ENCODE measurements at regions not wholly inside any gene's neighbourhood (a gene's known extent, or its start where the extent isn't known, plus 50 kb on each side); places are given as distances from the start of the nearest gene placed in this dataset.
A peak's percentile ranks its signal among the peaks of the same experiment; 100 is the strongest.

- Histone ChIP-seq H3K27me3 (ENCODE audit: insufficient read depth, low read length) (no peaks in the 10 kb centered on the region), H3K27ac (ENCODE audit: low read depth, low read length) (no peak overlapping the region), H3K4me2 (ENCODE audit: insufficient read depth, low read length) (no peak overlapping the region), H3K4me3 (ENCODE audit: insufficient read depth, low read length) (no peak overlapping the region), H4K20me1 (ENCODE audit: insufficient read depth, low read length) (no peaks in the 10 kb centered on the region), H3K4me1 (ENCODE audit: insufficient read depth, low read length) (no peaks in the 10 kb centered on the region), H3K9me3 (ENCODE audit: low read depth, low read length) (peaks cover 2% of the 10 kb centered on the region), H3K36me3 (ENCODE audit: insufficient read depth, low read length) (no peaks in the 10 kb centered on the region), H3K79me2 (ENCODE audit: insufficient read depth, low read length) (no peaks in the 10 kb centered on the region), H2AFZ (ENCODE audit: low read length) (no peak overlapping the region)
- no peak for DNase-seq (ENCODE audit: insufficient read length, low spot score, missing footprints)
- no peak for TF ChIP-seq CTCF (IDR thresholded peaks at IDR 0.05; ENCODE audit: extremely low read depth, low read depth, low read length)
Measured at GRCh38 chr10:53737132-53737531, 964.5 kb upstream of the MBL2 start.

GRCh38 chr10:53726921-53727320 is 954.3 kb upstream of the MBL2 start:
- no peak overlapping the region for H3K4me3 ChIP-seq (ENCODE audit: insufficient read depth, low read length)

GRCh38 chr10:53724581-53724980 is 952.0 kb upstream of the MBL2 start:
- TF ChIP-seq CTCF (IDR thresholded peaks at IDR 0.05; ENCODE audit: extremely low read depth, low read depth, low read length), result no peak
- Histone ChIP-seq H3K4me3 (ENCODE audit: insufficient read depth, low read length) (no peak overlapping the region), H3K4me1 (ENCODE audit: insufficient read depth, low read length) (no peaks in the 10 kb centered on the region), H3K27ac (ENCODE audit: low read depth, low read length) (no peak overlapping the region), H3K4me2 (ENCODE audit: insufficient read depth, low read length) (no peak overlapping the region), H2AFZ (ENCODE audit: low read length) (no peak overlapping the region), H3K27me3 (ENCODE audit: insufficient read depth, low read length) (no peaks in the 10 kb centered on the region), H3K79me2 (ENCODE audit: insufficient read depth, low read length) (no peaks in the 10 kb centered on the region), H3K36me3 (ENCODE audit: insufficient read depth, low read length) (no peaks in the 10 kb centered on the region), H4K20me1 (ENCODE audit: insufficient read depth, low read length) (no peaks in the 10 kb centered on the region), H3K9me3 (ENCODE audit: low read depth, low read length) (peaks cover 2% of the 10 kb centered on the region)
- no peak for DNase-seq (ENCODE audit: insufficient read length, low spot score, missing footprints)

More at GRCh38 chr10:53726921-53727320, 954.3 kb upstream of the MBL2 start:
- Histone ChIP-seq H4K20me1 (ENCODE audit: insufficient read depth, low read length) (no peaks in the 10 kb centered on the region), H3K27me3 (ENCODE audit: insufficient read depth, low read length) (no peaks in the 10 kb centered on the region), H3K4me2 (ENCODE audit: insufficient read depth, low read length) (no peak overlapping the region), H3K4me1 (ENCODE audit: insufficient read depth, low read length) (no peaks in the 10 kb centered on the region), H3K36me3 (ENCODE audit: insufficient read depth, low read length) (no peaks in the 10 kb centered on the region), H3K9me3 (ENCODE audit: low read depth, low read length) (no peaks in the 10 kb centered on the region), H3K27ac (ENCODE audit: low read depth, low read length) (no peak overlapping the region), H3K79me2 (ENCODE audit: insufficient read depth, low read length) (no peaks in the 10 kb centered on the region), H2AFZ (ENCODE audit: low read length) (no peak overlapping the region)
- DNase-seq (ENCODE audit: insufficient read length, low spot score, missing footprints), result peak; percentile 51
- TF ChIP-seq CTCF (IDR thresholded peaks at IDR 0.05; ENCODE audit: extremely low read depth, low read depth, low read length), result no peak

GRCh38 chr10:53719658-53720057 is 947.1 kb upstream of the MBL2 start:
- H3K4me3 ChIP-seq (ENCODE audit: insufficient read depth, low read length), result no peak overlapping the region
- no peak overlapping the region for H3K27ac ChIP-seq (ENCODE audit: low read depth, low read length)
- H3K9me3 ChIP-seq (ENCODE audit: low read depth, low read length), result peaks cover 7% of the 10 kb centered on the region
- H3K27me3 ChIP-seq (ENCODE audit: insufficient read depth, low read length), result no peaks in the 10 kb centered on the region
- H2AFZ ChIP-seq (ENCODE audit: low read length), result no peak overlapping the region
- no peaks in the 10 kb centered on the region for H3K36me3 ChIP-seq (ENCODE audit: insufficient read depth, low read length)
- DNase-seq (ENCODE audit: insufficient read length, low spot score, missing footprints), result no peak
- TF ChIP-seq CTCF (IDR thresholded peaks at IDR 0.05; ENCODE audit: extremely low read depth, low read depth, low read length), result no peak
- H4K20me1 ChIP-seq (ENCODE audit: insufficient read depth, low read length), result no peaks in the 10 kb centered on the region
- no peaks in the 10 kb centered on the region for H3K4me1 ChIP-seq (ENCODE audit: insufficient read depth, low read length)
- no peak overlapping the region for H3K4me2 ChIP-seq (ENCODE audit: insufficient read depth, low read length)
- no peaks in the 10 kb centered on the region for H3K79me2 ChIP-seq (ENCODE audit: insufficient read depth, low read length)

All from osteoblast (primary cell).